ENCODE measurements at regions not wholly inside any gene's neighbourhood (a gene's known extent, or its start where the extent isn't known, plus 50 kb on each side); places are given as distances from the start of the nearest gene placed in this dataset.

GRCh38 chr2:3115301-3116042 is 262.1 kb downstream of the EIPR1 start:
- Mint-ChIP-seq H3K27ac (no peak overlapping the region), H3K4me1 (ENCODE audit: unreplicated experiment) (peaks cover 4% of the 10 kb centered on the region), H3K4me3 (no peak overlapping the region), H3K36me3 (no peaks in the 10 kb centered on the region), H3K27me3 (no peaks in the 10 kb centered on the region), H3K9me3 (peaks cover 4% of the 10 kb centered on the region)
- TF ChIP-seq CTCF (conservative IDR thresholded peaks at IDR 0.05): no peak
- no peak for DNase-seq (ENCODE audit: extremely low spot score, unreplicated experiment)

GRCh38 chr2:3114406-3115185 is 263.0 kb downstream of the EIPR1 start:
- no peaks in the 10 kb centered on the region for H3K36me3 Mint-ChIP-seq
- no peak for DNase-seq (ENCODE audit: extremely low spot score, unreplicated experiment)
- H3K4me1 Mint-ChIP-seq (ENCODE audit: unreplicated experiment): peaks cover 4% of the 10 kb centered on the region
- no peaks in the 10 kb centered on the region for H3K27me3 Mint-ChIP-seq
- no peak overlapping the region for H3K4me3 Mint-ChIP-seq
- no peak overlapping the region for H3K27ac Mint-ChIP-seq
- TF ChIP-seq CTCF (conservative IDR thresholded peaks at IDR 0.05): no peak
- peaks cover 4% of the 10 kb centered on the region for H3K9me3 Mint-ChIP-seq

GRCh38 chr2:3113769-3114168 is 263.8 kb downstream of the EIPR1 start:
- no peaks in the 10 kb centered on the region for H3K27me3 Mint-ChIP-seq

GRCh38 chr2:3113122-3113521 is 264.5 kb downstream of the EIPR1 start:
- H3K27me3 Mint-ChIP-seq: no peaks in the 10 kb centered on the region
- H3K36me3 Mint-ChIP-seq: no peaks in the 10 kb centered on the region
- H3K4me3 Mint-ChIP-seq: no peak overlapping the region
- H3K9me3 Mint-ChIP-seq: peaks cover 4% of the 10 kb centered on the region
- peaks cover 4% of the 10 kb centered on the region for H3K4me1 Mint-ChIP-seq (ENCODE audit: unreplicated experiment)
- no peak for TF ChIP-seq CTCF (conservative IDR thresholded peaks at IDR 0.05)
- no peak overlapping the region for H3K27ac Mint-ChIP-seq
- no peak for DNase-seq (ENCODE audit: extremely low spot score, unreplicated experiment)

More at GRCh38 chr2:3113769-3114168, 263.8 kb downstream of the EIPR1 start:
- Mint-ChIP-seq H3K36me3 (no peaks in the 10 kb centered on the region), H3K27ac (no peak overlapping the region), H3K9me3 (peaks cover 4% of the 10 kb centered on the region), H3K4me1 (ENCODE audit: unreplicated experiment) (peaks cover 4% of the 10 kb centered on the region), H3K4me3 (no peak overlapping the region)
- no peak for TF ChIP-seq CTCF (conservative IDR thresholded peaks at IDR 0.05)
- DNase-seq (ENCODE audit: extremely low spot score, unreplicated experiment): no peak

- TF ChIP-seq CTCF (conservative IDR thresholded peaks at IDR 0.05): no peak
- Mint-ChIP-seq H3K4me3 (no peak overlapping the region), H3K27ac (no peak overlapping the region), H3K9me3 (peaks cover 4% of the 10 kb centered on the region), H3K36me3 (no peaks in the 10 kb centered on the region), H3K27me3 (no peaks in the 10 kb centered on the region), H3K4me1 (ENCODE audit: unreplicated experiment) (peaks cover 4% of the 10 kb centered on the region)
- no peak for DNase-seq (ENCODE audit: extremely low spot score, unreplicated experiment)
These were observed 265.1 kb downstream of the EIPR1 start for GRCh38 chr2:3112553-3112952.
